ENCODE measurements at regions not wholly inside any gene's neighbourhood (a gene's known extent, or its start where the extent isn't known, plus 50 kb on each side); places are given as distances from the start of the nearest gene placed in this dataset.

DNA sequence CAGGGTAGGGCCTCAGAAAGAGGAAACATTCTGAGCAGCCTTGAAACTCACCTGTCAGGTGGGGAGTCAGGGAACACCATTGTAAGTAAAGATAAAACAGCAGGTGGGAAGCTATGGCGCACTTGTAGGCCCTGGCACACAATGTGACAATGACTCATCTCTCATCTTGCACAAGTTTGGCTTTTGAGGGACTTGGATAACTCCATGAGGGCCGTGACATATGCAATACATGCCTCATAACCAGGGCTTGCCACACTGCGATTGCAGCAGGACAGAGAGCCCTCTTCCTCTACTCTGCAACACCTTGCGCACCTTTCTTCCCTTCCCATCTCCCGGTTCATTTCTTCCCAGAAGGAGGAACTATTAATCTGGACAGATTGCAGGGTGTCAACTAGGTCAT, 144.9 kb downstream of the CEP120 start:
- Mint-ChIP-seq H3K27ac (no peak overlapping the region), H3K27me3 (ENCODE audit: low read depth) (peaks cover 6% of the 10 kb centered on the region), H3K4me3 (no peak overlapping the region), H3K36me3 (ENCODE audit: insufficient read depth in 1 of 3, low read depth in 3 of 3) (no peaks in the 10 kb centered on the region), H3K9me3 (no peaks in the 10 kb centered on the region), H3K4me1 (peaks cover 15 to 18% of the 10 kb centered on the region in 2 experiments)
- no peak overlapping the region for H2BK5ac ChIP-seq (ENCODE audit: insufficient read length, low read length)
- no peak overlapping the region for H3K9ac ChIP-seq (ENCODE audit: extremely low read depth, insufficient read length, low read length)
- no peaks in the 10 kb centered on the region for H3K23me2 ChIP-seq (ENCODE audit: insufficient read length, low read depth, low read length, poor library complexity, severe bottlenecking)
- H2AFZ ChIP-seq (ENCODE audit: low read length) = no peak overlapping the region
- H2BK20ac ChIP-seq (ENCODE audit: low read depth, low read length, poor library complexity, severe bottlenecking) = no peak overlapping the region
- no peaks in the 10 kb centered on the region for H3K4me1 ChIP-seq (ENCODE audit: insufficient read depth, low read length)
- no peak overlapping the region for H3K4me2 ChIP-seq (ENCODE audit: insufficient read depth, insufficient read length, low read length)
- H3T11ph ChIP-seq (ENCODE audit: low read length) = no peak overlapping the region
- no CpG with 5 or more reads among the region's 5 CpGs for WGBS (ENCODE audit: extremely low coverage, insufficient read length, low lambda C conversion rate)
- no peak overlapping the region for H3K56ac ChIP-seq (ENCODE audit: insufficient read length, low read depth, low read length)
- H4K5ac ChIP-seq (ENCODE audit: insufficient read length, low read depth, low read length) = no peak overlapping the region
- no peak for DNase-seq
- H2BK120ac ChIP-seq (ENCODE audit: low read depth, low read length, poor library complexity, severe bottlenecking) = no peak overlapping the region
- H3K18ac ChIP-seq (ENCODE audit: insufficient read length, low read depth, low read length) = no peak overlapping the region
- H4K20me1 ChIP-seq (ENCODE audit: control insufficient read depth, insufficient read depth, insufficient read length) = no peaks in the 10 kb centered on the region
- no peaks in the 10 kb centered on the region for H3K9me3 ChIP-seq (ENCODE audit: control insufficient read depth, low read depth, low read length)
- H3K4ac ChIP-seq (ENCODE audit: low read depth, low read length) = no peak overlapping the region
- H2BK12ac ChIP-seq (ENCODE audit: insufficient read length, low read depth, low read length) = no peak overlapping the region
- no peaks in the 10 kb centered on the region for H3K27me3 ChIP-seq (ENCODE audit: insufficient read depth, low read length)
- no peak overlapping the region for H3K23ac ChIP-seq (ENCODE audit: insufficient read length, low read depth, low read length)
- H3K27ac ChIP-seq (ENCODE audit: insufficient read length, low read depth, low read length) = no peak overlapping the region
- no peaks in the 10 kb centered on the region for H3K79me2 ChIP-seq (ENCODE audit: insufficient read depth, low read length)
- H4K91ac ChIP-seq (ENCODE audit: insufficient read length, low read depth, low read length) = no peak overlapping the region
- H2BK15ac ChIP-seq (ENCODE audit: low read depth, low read length) = no peak overlapping the region
- no peak overlapping the region for H2AK5ac ChIP-seq (ENCODE audit: insufficient read length, low read length)
- no peak overlapping the region for H4K8ac ChIP-seq (replicated peaks; ENCODE audit: insufficient read length, low read depth, low read length)
- H3K79me1 ChIP-seq (ENCODE audit: insufficient read depth, low read depth, low read length, poor library complexity, severe bottlenecking) = no peaks in the 10 kb centered on the region
- H3K14ac ChIP-seq (ENCODE audit: insufficient read depth, low read length) = no peak overlapping the region
- TF ChIP-seq, protein P1, sequence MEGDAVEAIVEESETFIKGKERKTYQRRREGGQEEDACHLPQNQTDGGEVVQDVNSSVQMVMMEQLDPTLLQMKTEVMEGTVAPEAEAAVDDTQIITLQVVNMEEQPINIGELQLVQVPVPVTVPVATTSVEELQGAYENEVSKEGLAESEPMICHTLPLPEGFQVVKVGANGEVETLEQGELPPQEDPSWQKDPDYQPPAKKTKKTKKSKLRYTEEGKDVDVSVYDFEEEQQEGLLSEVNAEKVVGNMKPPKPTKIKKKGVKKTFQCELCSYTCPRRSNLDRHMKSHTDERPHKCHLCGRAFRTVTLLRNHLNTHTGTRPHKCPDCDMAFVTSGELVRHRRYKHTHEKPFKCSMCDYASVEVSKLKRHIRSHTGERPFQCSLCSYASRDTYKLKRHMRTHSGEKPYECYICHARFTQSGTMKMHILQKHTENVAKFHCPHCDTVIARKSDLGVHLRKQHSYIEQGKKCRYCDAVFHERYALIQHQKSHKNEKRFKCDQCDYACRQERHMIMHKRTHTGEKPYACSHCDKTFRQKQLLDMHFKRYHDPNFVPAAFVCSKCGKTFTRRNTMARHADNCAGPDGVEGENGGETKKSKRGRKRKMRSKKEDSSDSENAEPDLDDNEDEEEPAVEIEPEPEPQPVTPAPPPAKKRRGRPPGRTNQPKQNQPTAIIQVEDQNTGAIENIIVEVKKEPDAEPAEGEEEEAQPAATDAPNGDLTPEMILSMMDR (conservative IDR thresholded peaks at IDR 0.05) = no peak
